IMR-90 (cell line): ENCODE measurements at regions not wholly inside any gene's neighbourhood (a gene's known extent, or its start where the extent isn't known, plus 50 kb on each side); places are given as distances from the start of the nearest gene placed in this dataset.

Experiments used
- ATAC-seq: fragments of 200-7000 bp; cut with Tn5 transposase; 2 replicates; pipeline ENCODE4 v1.9.1; 2020; ENCODE audit warnings: low read depth, mild to moderate bottlenecking, moderate library complexity
- BruUV-seq: library from RNA; stranded (reverse); fragments of 400-500 nt; replicated peaks from 2 replicates; lab custom pipeline; 2021; lab: Mats Ljungman, UMichigan
- CTCF ChIA-PET: fragments of 300-600 bp; formaldehyde crosslinking; extraction: SDS; loops from one replicate; lab custom pipeline; 2021; ENCODE audit warnings: antibody characterized with exemption; lab: Yijun Ruan, JAX
- POLR2A ChIA-PET: fragments of 300-600 bp; sonication (Branson Sonifier 250); formaldehyde crosslinking; loops from one replicate; lab custom pipeline; 2022; ENCODE audit warnings: antibody characterized with exemption; ENCODE audit not compliant: unreplicated experiment; lab: Charles Lee
- DNase-seq: peaks from one replicate; pipeline ENCODE4 v3.0.0; 2013
- H2AFZ ChIP-seq: replicated peaks from 2 replicates; pipeline ENCODE3; 2013; ENCODE audit warnings: low read length, mild to moderate bottlenecking; ENCODE audit not compliant: poor library complexity
- H2AK5ac ChIP-seq: 2 replicates; pipeline ENCODE4 v1.6.1; 2013; ENCODE audit warnings: low read depth, low read length, inconsistent platforms
- H2AK9ac ChIP-seq: replicated peaks from 2 replicates; pipeline ENCODE3; 2013; ENCODE audit warnings: mild to moderate bottlenecking, low read depth, low read length, moderate library complexity; ENCODE audit not compliant: poor library complexity
- H2BK120ac ChIP-seq: 2 replicates; pipeline ENCODE4 v1.6.1; 2013; ENCODE audit warnings: low read depth, low read length, inconsistent platforms
- H2BK15ac ChIP-seq: 3 replicates; pipeline ENCODE4 v1.6.1; 2013; ENCODE audit warnings: low read depth, low read length, inconsistent platforms
- H2BK20ac ChIP-seq: 2 replicates; pipeline ENCODE4 v1.6.1; 2013; ENCODE audit warnings: low read depth, mild to moderate bottlenecking, inconsistent platforms, low read length, moderate library complexity
- H2BK5ac ChIP-seq: 2 replicates; pipeline ENCODE4 v1.6.1; 2013; ENCODE audit warnings: mild to moderate bottlenecking, low read depth, low read length, inconsistent platforms; ENCODE audit not compliant: poor library complexity, severe bottlenecking
- H3K14ac ChIP-seq: replicated peaks from 2 replicates; pipeline ENCODE4 v1.6.1; 2013; ENCODE audit warnings: low read depth, low read length, inconsistent platforms
- H3K18ac ChIP-seq: 2 replicates; pipeline ENCODE4 v1.6.1; 2013; ENCODE audit warnings: low read depth, low read length, control low read depth
- H3K23ac ChIP-seq: 2 replicates; pipeline ENCODE4 v1.6.1; 2013; ENCODE audit warnings: low read depth, low read length, inconsistent platforms
- H3K27ac ChIP-seq: 2 replicates; pipeline ENCODE4 v1.5.1; 2013; ENCODE audit warnings: mild to moderate bottlenecking, control low read depth, low read length; ENCODE audit not compliant: insufficient read depth
- H3K27me3 ChIP-seq: 2 replicates; pipeline ENCODE4 v1.6.1; 2013; ENCODE audit warnings: low read length; ENCODE audit not compliant: control insufficient read depth, insufficient read depth
- H3K36me3 ChIP-seq: 2 replicates; pipeline ENCODE4 v1.6.1; 2013; ENCODE audit warnings: low read length, mixed read lengths; ENCODE audit not compliant: control insufficient read depth, insufficient read depth
- H3K4ac ChIP-seq: 2 replicates; pipeline ENCODE4 v1.6.1; 2013; ENCODE audit warnings: low read depth, low read length, inconsistent platforms
- H3K4me1 ChIP-seq: 2 replicates; pipeline ENCODE4 v1.6.1; 2013; ENCODE audit warnings: low read length, mixed read lengths; ENCODE audit not compliant: control insufficient read depth, insufficient read depth
- H3K4me2 ChIP-seq: 2 replicates; pipeline ENCODE4 v1.6.1; 2013; ENCODE audit warnings: low read depth, mild to moderate bottlenecking, control low read depth, low read length, moderate library complexity
- H3K4me3 ChIP-seq: 2 replicates; pipeline ENCODE4 v1.5.1; 2013; ENCODE audit warnings: low read depth, mild to moderate bottlenecking, control low read depth, low read length, moderate library complexity; ENCODE audit not compliant: insufficient read depth
- H3K56ac ChIP-seq: 2 replicates; pipeline ENCODE4 v1.6.1; 2013; ENCODE audit warnings: low read length, inconsistent platforms; ENCODE audit not compliant: insufficient read depth; ENCODE audit errors: extremely low read depth
- H3K79me1 ChIP-seq, 2 experiments: 2 replicates each; pipeline ENCODE4 v1.6.1; 2013; ENCODE audit warnings: low read length in 2 of 2, inconsistent platforms in 1 of 2, low read depth in 1 of 2
- H3K9ac ChIP-seq: 2 replicates; pipeline ENCODE4 v1.6.1; 2013; ENCODE audit warnings: low read depth, low read length, control low read depth
- H3K9me1 ChIP-seq: 2 replicates; pipeline ENCODE4 v1.6.1; 2013; ENCODE audit warnings: low read length, inconsistent platforms; ENCODE audit not compliant: insufficient read depth
- H3K9me3 ChIP-seq: 2 replicates; pipeline ENCODE4 v1.6.1; 2013; ENCODE audit warnings: low read length; ENCODE audit not compliant: control insufficient read depth, insufficient read depth
- H4K20me1 ChIP-seq: 2 replicates; pipeline ENCODE4 v1.6.1; 2013; ENCODE audit warnings: low read length, inconsistent platforms; ENCODE audit not compliant: insufficient read depth
- H4K5ac ChIP-seq: 2 replicates; pipeline ENCODE4 v1.6.1; 2013; ENCODE audit warnings: mild to moderate bottlenecking, low read depth, low read length, control low read depth
- H4K8ac ChIP-seq, 2 experiments: 2 replicates each; pipeline ENCODE4 v1.6.1; 2013; ENCODE audit warnings: low read depth in 2 of 2, low read length in 2 of 2, control low read depth in 1 of 2, inconsistent platforms in 1 of 2
- H4K91ac ChIP-seq: 2 replicates; pipeline ENCODE4 v1.6.1; 2013; ENCODE audit warnings: low read depth, low read length, inconsistent platforms; ENCODE audit not compliant: insufficient read depth
- BHLHE40 ChIP-seq: fragments of 150-350 bp; IDR thresholded peaks from 2 replicates; pipeline ENCODE4 v1.6.1; 2016; ENCODE audit warnings: mild to moderate bottlenecking, low read depth, low read length
- CTCF ChIP-seq: conservative IDR thresholded peaks from 2 replicates; pipeline ENCODE4 v1.5.1; 2012; ENCODE audit warnings: mild to moderate bottlenecking, low read depth, low read length, improper control_type of control experiment
- NFE2L2 ChIP-seq: fragments of 150-350 bp; IDR thresholded peaks from 2 replicates; pipeline ENCODE4 v1.6.1; 2016; ENCODE audit warnings: low read depth, mild to moderate bottlenecking, low read length
- RAD21 ChIP-seq: IDR thresholded peaks from 2 replicates; pipeline ENCODE4 v1.6.1; 2012; ENCODE audit warnings: low read length, improper control_type of control experiment
- RCOR1 ChIP-seq: IDR thresholded peaks from 2 replicates; pipeline ENCODE4 v1.6.1; 2012; ENCODE audit warnings: mild to moderate bottlenecking, low read length, improper control_type of control experiment; ENCODE audit not compliant: insufficient replicate concordance
- SMC3 ChIP-seq: fragments of 150-350 bp; IDR thresholded peaks from 2 replicates; pipeline ENCODE4 v1.6.1; 2016; ENCODE audit warnings: low read depth, mild to moderate bottlenecking, antibody characterized with exemption, low read length, moderate library complexity
- WGBS, 2 experiments: methylation state at CpG; one replicate each; pipeline versions ENCODE4 v1.1.5 to v1.1.7; 2013; ENCODE audit warnings: missing lambda C conversion rate in 2 of 2; ENCODE audit not compliant: insufficient read length in 1 of 2; ENCODE audit errors: extremely low coverage in 2 of 2; 5-methylcytosine and 5-hydroxymethylcytosine counted together
- dilution Hi-C: fragments of 300-500 bp; cut with HindIII; formaldehyde crosslinking; loops from one replicate; pipeline ENCODE4 v1.14.3; 2018; ENCODE audit warnings: low sequenced_read_pairs; ENCODE audit not compliant: unreplicated experiment
- in situ Hi-C: fragments of 300-500 bp; cut with MboI; formaldehyde crosslinking; loops from 3 replicates; pipeline ENCODE4 v1.14.3; 2019; ENCODE audit warnings: low sequenced_read_pairs, inconsistent platforms, mixed read lengths
- intact Hi-C: fragments of 100-400 bp; cut with micrococcal nuclease; formaldehyde crosslinking; loops from 2 replicates; pipeline ENCODE4 v1.10.0; 2022
- TF ChIP-seq, protein P1 (sequence below): fragments of 150-350 bp; IDR thresholded peaks from 2 replicates; pipeline ENCODE4 v1.6.1; 2016; ENCODE audit warnings: low read depth, mild to moderate bottlenecking, low read length, moderate library complexity, borderline replicate concordance

DNA sequence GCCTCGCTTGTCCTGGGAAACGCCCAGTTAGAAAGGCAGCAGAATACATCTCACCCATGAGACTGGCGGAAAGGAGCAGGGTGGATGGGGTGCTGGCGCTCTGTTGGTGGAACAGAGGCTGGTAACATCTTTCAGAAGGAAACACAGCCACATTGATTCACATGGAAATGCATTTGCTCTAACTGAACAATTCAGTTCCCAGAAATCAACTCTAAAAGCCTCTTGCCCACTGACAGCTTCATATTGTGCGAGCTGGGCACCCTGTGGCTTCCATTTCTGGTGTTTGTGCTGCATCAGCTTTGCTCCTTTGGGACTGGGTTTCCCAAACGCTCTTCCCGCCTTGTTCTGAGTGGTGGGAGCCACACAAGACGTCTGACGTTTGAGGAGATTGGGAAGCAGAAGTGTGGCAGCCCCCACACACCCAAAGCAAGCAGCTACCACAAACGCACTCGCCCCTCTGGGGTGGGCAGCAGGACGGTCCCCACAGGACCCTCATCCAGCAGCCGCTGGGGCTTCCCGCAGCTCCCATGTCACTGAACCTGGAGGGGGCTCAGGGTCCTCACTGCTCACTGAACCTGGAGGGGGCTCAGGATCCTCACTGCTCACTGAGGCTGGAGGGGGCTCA lies 229.5 kb downstream of the ERMARD start:
- dilution Hi-C loops: no loop called here
- DNase-seq (no peak), ATAC-seq (no peak)
- no peak overlapping the region for H3K23ac ChIP-seq
- no peak overlapping the region for H2AK5ac ChIP-seq
- H2AFZ ChIP-seq: no peak overlapping the region
- no peaks in the 10 kb centered on the region for H3K9me1 ChIP-seq
- no peak overlapping the region for H3K4me2 ChIP-seq
- WGBS, 2 experiments: no CpG with 5 or more reads among the region's 14 CpGs
- no peak overlapping the region for H2BK20ac ChIP-seq
- CTCF ChIA-PET: no interaction called here
- no peak overlapping the region for H3K4me3 ChIP-seq
- peaks cover 58% of the 10 kb centered on the region for H3K9me3 ChIP-seq
- intact Hi-C loops: no loop called here
- H2BK120ac ChIP-seq: no peak overlapping the region
- no peak overlapping the region for H4K8ac ChIP-seq
- no peak overlapping the region for H2BK5ac ChIP-seq
- no peak overlapping the region for H3K4ac ChIP-seq
- H3K27me3 ChIP-seq: no peaks in the 10 kb centered on the region
- H3K27ac ChIP-seq: no peak overlapping the region
- H3K14ac ChIP-seq: no peak overlapping the region
- H2BK15ac ChIP-seq: no peak overlapping the region
- TF ChIP-seq NFE2L2 (no peak), SMC3 (no peak), CTCF (no peak), BHLHE40 (no peak), RCOR1 (no peak), RAD21 (no peak)
- TF ChIP-seq, protein P1, sequence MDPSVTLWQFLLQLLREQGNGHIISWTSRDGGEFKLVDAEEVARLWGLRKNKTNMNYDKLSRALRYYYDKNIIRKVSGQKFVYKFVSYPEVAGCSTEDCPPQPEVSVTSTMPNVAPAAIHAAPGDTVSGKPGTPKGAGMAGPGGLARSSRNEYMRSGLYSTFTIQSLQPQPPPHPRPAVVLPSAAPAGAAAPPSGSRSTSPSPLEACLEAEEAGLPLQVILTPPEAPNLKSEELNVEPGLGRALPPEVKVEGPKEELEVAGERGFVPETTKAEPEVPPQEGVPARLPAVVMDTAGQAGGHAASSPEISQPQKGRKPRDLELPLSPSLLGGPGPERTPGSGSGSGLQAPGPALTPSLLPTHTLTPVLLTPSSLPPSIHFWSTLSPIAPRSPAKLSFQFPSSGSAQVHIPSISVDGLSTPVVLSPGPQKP: no peak
- no peak overlapping the region for H3K56ac ChIP-seq
- no TSS peak for BruUV-seq
- no peak overlapping the region for H3K18ac ChIP-seq
- no peaks in the 10 kb centered on the region for H3K79me1 ChIP-seq
- no peaks in the 10 kb centered on the region for H3K36me3 ChIP-seq
- no peaks in the 10 kb centered on the region for H3K4me1 ChIP-seq
- POLR2A ChIA-PET: no interaction called here
- in situ Hi-C loops: no loop called here
- no peak overlapping the region for H3K9ac ChIP-seq
- H2AK9ac ChIP-seq: no peak overlapping the region
- no peaks in the 10 kb centered on the region for H4K20me1 ChIP-seq
- H4K5ac ChIP-seq: no peak overlapping the region
- no peak overlapping the region for H4K91ac ChIP-seq
